Liver (tissue), 8 donors: ENCODE measurements at regions not wholly inside any gene's neighbourhood (a gene's known extent, or its start where the extent isn't known, plus 50 kb on each side); places are given as distances from the start of the nearest gene placed in this dataset.

Experiments used
- DNase-seq: peaks from one replicate; pipeline ENCODE4 v3.0.0-alpha.2; 2017; ENCODE audit warnings: low spot score
- H3K27ac ChIP-seq, 2 donors: one replicate each; pipeline ENCODE4 v1.7.0; 2013; ENCODE audit warnings: inconsistent platforms in 2 of 2, low read length in 2 of 2, control low read depth in 1 of 2, low read depth in 1 of 2, mild to moderate bottlenecking in 1 of 2
- H3K27me3 ChIP-seq, 4 donors: one replicate each; pipeline versions ENCODE4 v1.6.1 to v1.7.0; 2013; ENCODE audit warnings: low read length in 3 of 4, inconsistent platforms in 1 of 4, mild to moderate bottlenecking in 1 of 4, moderate library complexity in 1 of 4; ENCODE audit not compliant: control insufficient read depth in 4 of 4, insufficient read depth in 4 of 4
- H3K36me3 ChIP-seq, 4 donors: one replicate each; pipeline versions ENCODE4 v1.6.1 to v1.7.0; 2013; ENCODE audit warnings: low read length in 3 of 4, mild to moderate bottlenecking in 3 of 4, low read depth in 1 of 4, moderate library complexity in 1 of 4; ENCODE audit not compliant: control insufficient read depth in 4 of 4, insufficient read depth in 3 of 4
- H3K4me1 ChIP-seq, 4 donors: one replicate each; pipeline versions ENCODE4 v1.6.1 to v1.7.0; 2013; ENCODE audit warnings: low read length in 3 of 4, mild to moderate bottlenecking in 3 of 4, moderate library complexity in 1 of 4; ENCODE audit not compliant: control insufficient read depth in 4 of 4, insufficient read depth in 4 of 4
- H3K4me3 ChIP-seq, 3 donors: one replicate each; pipeline versions ENCODE4 v1.6.1 to v1.7.0; 2013; ENCODE audit warnings: low read length in 3 of 3, control low read depth in 1 of 3, low read depth in 1 of 3, mild to moderate bottlenecking in 1 of 3
- H3K9ac ChIP-seq, 2 donors: one replicate each; pipeline ENCODE4 v1.7.0; 2013; ENCODE audit warnings: low read length in 2 of 2, mild to moderate bottlenecking in 2 of 2, moderate library complexity in 2 of 2, control low read depth in 1 of 2, low read depth in 1 of 2
- H3K9me3 ChIP-seq, 4 donors: one replicate each; pipeline versions ENCODE4 v1.6.1 to v1.7.0; 2013; ENCODE audit warnings: low read length in 3 of 4; ENCODE audit not compliant: control insufficient read depth in 4 of 4
- ATF3 ChIP-seq: IDR thresholded peaks from 2 replicates; pipeline ENCODE4 v1.6.1; 2016; ENCODE audit warnings: antibody characterized with exemption
- CTCF ChIP-seq: fragments of 150-350 bp; IDR thresholded peaks from 2 replicates; pipeline ENCODE4 v1.5.1; 2017; ENCODE audit warnings: improper control_type of control experiment, low read depth, low read length; ENCODE audit not compliant: missing input control
- EGR1 ChIP-seq, 2 donors: IDR thresholded peaks; 2 replicates each; pipeline ENCODE4 v1.6.1; 2016 to 2018; ENCODE audit warnings: antibody characterized with exemption in 2 of 2, low read depth in 2 of 2
- FOXA1 ChIP-seq: IDR thresholded peaks from 2 replicates; pipeline ENCODE4 v1.6.1; 2016; ENCODE audit warnings: antibody characterized with exemption
- FOXA2 ChIP-seq: IDR thresholded peaks from 2 replicates; pipeline ENCODE4 v1.6.1; 2016; ENCODE audit warnings: antibody characterized with exemption
- GABPA ChIP-seq, 2 donors: IDR thresholded peaks in 1 of 2; conservative IDR thresholded peaks in 1 of 2; 2 replicates each; pipeline ENCODE4 v1.6.1; 2016; ENCODE audit warnings: antibody characterized with exemption in 2 of 2, mild to moderate bottlenecking in 1 of 2, moderate library complexity in 1 of 2
- HNF4A ChIP-seq, 2 donors: conservative IDR thresholded peaks; 2 replicates each; pipeline ENCODE4 v1.6.1; 2016; ENCODE audit warnings: antibody characterized with exemption in 2 of 2, mild to moderate bottlenecking in 2 of 2
- HNF4G ChIP-seq: IDR thresholded peaks from 2 replicates; pipeline ENCODE4 v1.6.1; 2016; ENCODE audit warnings: antibody characterized with exemption
- JUND ChIP-seq, 2 donors: IDR thresholded peaks; 2 replicates each; pipeline ENCODE4 v1.6.1; 2016; ENCODE audit warnings: antibody characterized with exemption in 2 of 2
- MAX ChIP-seq: IDR thresholded peaks from 2 replicates; pipeline ENCODE4 v1.6.1; 2016; ENCODE audit warnings: antibody characterized with exemption
- NR2F2 ChIP-seq: IDR thresholded peaks from 2 replicates; pipeline ENCODE4 v1.6.1; 2016; ENCODE audit warnings: antibody characterized with exemption
- RAD21 ChIP-seq, 2 donors: IDR thresholded peaks; 2 replicates each; pipeline ENCODE4 v1.6.1; 2016; ENCODE audit warnings: antibody characterized with exemption in 2 of 2, mild to moderate bottlenecking in 2 of 2
- REST ChIP-seq: IDR thresholded peaks from 2 replicates; pipeline ENCODE4 v1.6.1; 2016; ENCODE audit warnings: antibody characterized with exemption, mild to moderate bottlenecking
- RXRA ChIP-seq, 2 donors: IDR thresholded peaks; 2 replicates each; pipeline ENCODE4 v1.6.1; 2017 to 2018; ENCODE audit warnings: antibody characterized with exemption in 2 of 2, mild to moderate bottlenecking in 1 of 2
- SP1 ChIP-seq: IDR thresholded peaks from 2 replicates; pipeline ENCODE4 v1.6.1; 2018; ENCODE audit warnings: antibody characterized with exemption, mild to moderate bottlenecking
- TAF1 ChIP-seq: conservative IDR thresholded peaks from 2 replicates; pipeline ENCODE4 v1.6.1; 2016; ENCODE audit warnings: antibody characterized with exemption, mild to moderate bottlenecking
- YY1 ChIP-seq: IDR thresholded peaks from 2 replicates; pipeline ENCODE4 v1.6.1; 2016; ENCODE audit warnings: antibody characterized with exemption, mild to moderate bottlenecking
- ZBTB33 ChIP-seq: IDR thresholded peaks from 2 replicates; pipeline ENCODE4 v1.6.1; 2016; ENCODE audit warnings: antibody characterized with exemption
- WGBS: extraction: QIAGEN DNeasy Blood & Tissue Kit; methylation state at CpG from one replicate; pipeline ENCODE4 v1.1.7; 2013; 5-methylcytosine and 5-hydroxymethylcytosine counted together
- donor health status: healthy.
- donor health status: healthy.
- donor health status: healthy.
- donor health status: healthy.
- donor health status: healthy.

- TF ChIP-seq ATF3 (no peak), RXRA (IDR thresholded peaks at IDR 0.05) (no peak), NR2F2 (no peak), FOXA2 (no peak), TAF1 (no peak), EGR1 (IDR thresholded peaks at IDR 0.05; ENCODE audit: low read depth in 2 of 2) (no peak)
Measured at GRCh38 chr5:68823301-68823700, 270.5 kb upstream of the SLC30A5 start (continued).

- Histone ChIP-seq H3K36me3 (no peaks in the 10 kb centered on the region), H3K4me1 (peaks cover 0 to 6% (median 4%) of the 10 kb centered on the region in 4 donors), H3K27ac (no peak overlapping the region), H3K4me3 (no peak overlapping the region), H3K9ac (no peak overlapping the region), H3K9me3 (no peaks in the 10 kb centered on the region), H3K27me3 (no peaks in the 10 kb centered on the region)
- DNase-seq = no peak
- TF ChIP-seq HNF4G = no peak
- peak; percentile 42 to 54 for TF ChIP-seq HNF4A (conservative IDR thresholded peaks at IDR 0.05)
- WGBS = 61% methylated on average over 3 of the region's 3 CpGs
Measured at GRCh38 chr5:68830377-68830898, 263.4 kb upstream of the SLC30A5 start.

GRCh38 chr5:68834491-68834981 is 259.3 kb upstream of the SLC30A5 start:
- no peaks in the 10 kb centered on the region for H3K9me3 ChIP-seq
- H3K27ac ChIP-seq = no peak overlapping the region
- peaks cover 0 to 6% (median 4%) of the 10 kb centered on the region in 4 donors for H3K4me1 ChIP-seq
- H3K9ac ChIP-seq = no peak overlapping the region
- no peak overlapping the region for H3K4me3 ChIP-seq
- WGBS = 92% methylated on average over 4 of the region's 4 CpGs
- H3K36me3 ChIP-seq = no peaks in the 10 kb centered on the region
- H3K27me3 ChIP-seq = no peaks in the 10 kb centered on the region
- no peak for TF ChIP-seq ATF3
- no peak for TF ChIP-seq CTCF
- TF ChIP-seq FOXA1 = no peak
- TF ChIP-seq REST = no peak
- no peak for TF ChIP-seq SP1
- no peak for TF ChIP-seq MAX
- TF ChIP-seq RXRA (IDR thresholded peaks at IDR 0.05) = no peak
- no peak for TF ChIP-seq HNF4A (conservative IDR thresholded peaks at IDR 0.05)
- no peak for TF ChIP-seq GABPA (IDR thresholded peaks at IDR 0.05 in 1 of 2, conservative IDR thresholded peaks at IDR 0.05 in 1 of 2)
- no peak for TF ChIP-seq ZBTB33
- TF ChIP-seq TAF1 = no peak
- TF ChIP-seq EGR1 (IDR thresholded peaks at IDR 0.05; ENCODE audit: low read depth in 2 of 2) = no peak
- no peak for TF ChIP-seq YY1
- TF ChIP-seq FOXA2 = no peak
- no peak for TF ChIP-seq JUND (IDR thresholded peaks at IDR 0.05)
- no peak for TF ChIP-seq RAD21 (IDR thresholded peaks at IDR 0.05)
- no peak for TF ChIP-seq NR2F2
- TF ChIP-seq HNF4G = no peak
- no peak for DNase-seq
